ENCODE measurements at regions not wholly inside any gene's neighbourhood (a gene's known extent, or its start where the extent isn't known, plus 50 kb on each side); places are given as distances from the start of the nearest gene placed in this dataset.

DNA sequence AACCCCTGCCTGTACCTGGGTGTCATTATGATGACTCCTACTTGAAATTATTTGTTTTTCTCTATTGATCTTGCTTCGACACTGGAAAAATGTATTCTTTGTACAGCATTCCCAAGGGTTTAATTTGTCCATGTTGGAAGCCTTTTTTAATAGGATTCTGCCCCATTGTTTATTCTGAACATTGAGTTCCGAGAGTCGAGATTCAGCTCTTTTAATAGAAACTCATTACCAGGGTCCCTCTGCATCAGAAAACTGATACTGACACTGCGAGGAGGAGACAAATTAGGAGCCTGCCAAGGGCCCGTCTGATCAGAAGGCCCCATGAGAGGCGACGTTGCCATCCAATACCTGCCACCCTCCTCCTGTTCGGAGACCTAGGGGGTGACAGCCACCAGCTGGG is 260.5 kb upstream of the ZMIZ1 start:
- TF ChIP-seq, protein P1, sequence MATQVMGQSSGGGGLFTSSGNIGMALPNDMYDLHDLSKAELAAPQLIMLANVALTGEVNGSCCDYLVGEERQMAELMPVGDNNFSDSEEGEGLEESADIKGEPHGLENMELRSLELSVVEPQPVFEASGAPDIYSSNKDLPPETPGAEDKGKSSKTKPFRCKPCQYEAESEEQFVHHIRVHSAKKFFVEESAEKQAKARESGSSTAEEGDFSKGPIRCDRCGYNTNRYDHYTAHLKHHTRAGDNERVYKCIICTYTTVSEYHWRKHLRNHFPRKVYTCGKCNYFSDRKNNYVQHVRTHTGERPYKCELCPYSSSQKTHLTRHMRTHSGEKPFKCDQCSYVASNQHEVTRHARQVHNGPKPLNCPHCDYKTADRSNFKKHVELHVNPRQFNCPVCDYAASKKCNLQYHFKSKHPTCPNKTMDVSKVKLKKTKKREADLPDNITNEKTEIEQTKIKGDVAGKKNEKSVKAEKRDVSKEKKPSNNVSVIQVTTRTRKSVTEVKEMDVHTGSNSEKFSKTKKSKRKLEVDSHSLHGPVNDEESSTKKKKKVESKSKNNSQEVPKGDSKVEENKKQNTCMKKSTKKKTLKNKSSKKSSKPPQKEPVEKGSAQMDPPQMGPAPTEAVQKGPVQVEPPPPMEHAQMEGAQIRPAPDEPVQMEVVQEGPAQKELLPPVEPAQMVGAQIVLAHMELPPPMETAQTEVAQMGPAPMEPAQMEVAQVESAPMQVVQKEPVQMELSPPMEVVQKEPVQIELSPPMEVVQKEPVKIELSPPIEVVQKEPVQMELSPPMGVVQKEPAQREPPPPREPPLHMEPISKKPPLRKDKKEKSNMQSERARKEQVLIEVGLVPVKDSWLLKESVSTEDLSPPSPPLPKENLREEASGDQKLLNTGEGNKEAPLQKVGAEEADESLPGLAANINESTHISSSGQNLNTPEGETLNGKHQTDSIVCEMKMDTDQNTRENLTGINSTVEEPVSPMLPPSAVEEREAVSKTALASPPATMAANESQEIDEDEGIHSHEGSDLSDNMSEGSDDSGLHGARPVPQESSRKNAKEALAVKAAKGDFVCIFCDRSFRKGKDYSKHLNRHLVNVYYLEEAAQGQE (IDR thresholded peaks at IDR 0.05; ENCODE audit: low read depth, low read length), result no peak
- TF ChIP-seq, protein P2, sequence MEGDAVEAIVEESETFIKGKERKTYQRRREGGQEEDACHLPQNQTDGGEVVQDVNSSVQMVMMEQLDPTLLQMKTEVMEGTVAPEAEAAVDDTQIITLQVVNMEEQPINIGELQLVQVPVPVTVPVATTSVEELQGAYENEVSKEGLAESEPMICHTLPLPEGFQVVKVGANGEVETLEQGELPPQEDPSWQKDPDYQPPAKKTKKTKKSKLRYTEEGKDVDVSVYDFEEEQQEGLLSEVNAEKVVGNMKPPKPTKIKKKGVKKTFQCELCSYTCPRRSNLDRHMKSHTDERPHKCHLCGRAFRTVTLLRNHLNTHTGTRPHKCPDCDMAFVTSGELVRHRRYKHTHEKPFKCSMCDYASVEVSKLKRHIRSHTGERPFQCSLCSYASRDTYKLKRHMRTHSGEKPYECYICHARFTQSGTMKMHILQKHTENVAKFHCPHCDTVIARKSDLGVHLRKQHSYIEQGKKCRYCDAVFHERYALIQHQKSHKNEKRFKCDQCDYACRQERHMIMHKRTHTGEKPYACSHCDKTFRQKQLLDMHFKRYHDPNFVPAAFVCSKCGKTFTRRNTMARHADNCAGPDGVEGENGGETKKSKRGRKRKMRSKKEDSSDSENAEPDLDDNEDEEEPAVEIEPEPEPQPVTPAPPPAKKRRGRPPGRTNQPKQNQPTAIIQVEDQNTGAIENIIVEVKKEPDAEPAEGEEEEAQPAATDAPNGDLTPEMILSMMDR (IDR thresholded peaks at IDR 0.05), result no peak
- TF ChIP-seq EP300 (IDR thresholded peaks at IDR 0.05; ENCODE audit: borderline replicate concordance in 1 of 2, low read depth in 1 of 2, low read length in 1 of 2) (no peak), SMC3 (IDR thresholded peaks at IDR 0.05; ENCODE audit: low read depth, low read length) (no peak), FOXM1 (IDR thresholded peaks at IDR 0.05; ENCODE audit: low read depth) (no peak), YY1 (IDR thresholded peaks at IDR 0.05; ENCODE audit: low read depth) (no peak), JUND (IDR thresholded peaks at IDR 0.05) (no peak), POLR2AphosphoS5 (IDR thresholded peaks at IDR 0.05; ENCODE audit: low read depth, low read length) (no peak)
- TF ChIP-seq, protein P3, sequence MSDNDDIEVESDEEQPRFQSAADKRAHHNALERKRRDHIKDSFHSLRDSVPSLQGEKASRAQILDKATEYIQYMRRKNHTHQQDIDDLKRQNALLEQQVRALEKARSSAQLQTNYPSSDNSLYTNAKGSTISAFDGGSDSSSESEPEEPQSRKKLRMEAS (IDR thresholded peaks at IDR 0.05; ENCODE audit: low read depth), result no peak
